Lung (tissue), 11 donors: ENCODE measurements at regions not wholly inside any gene's neighbourhood (a gene's known extent, or its start where the extent isn't known, plus 50 kb on each side); places are given as distances from the start of the nearest gene placed in this dataset.

Experiments
- ATAC-seq: fragments of 200-7000 bp; cut with Tn5 transposase; one replicate; pipeline ENCODE4 v1.9.1; 2020; ENCODE audit warnings: moderate number of reproducible peaks; ENCODE audit not compliant: insufficient read depth, low FRiP score
- DNase-seq, 3 donors: peaks; one replicate each; pipeline ENCODE4 v3.0.0-alpha.2; 2013 to 2017
- H3K27ac ChIP-seq, 2 donors: one replicate each; pipeline ENCODE4 v1.5.1; 2013; ENCODE audit warnings: mild to moderate bottlenecking in 2 of 2, moderate library complexity in 2 of 2, control low read depth in 1 of 2, inconsistent platforms in 1 of 2, low read depth in 1 of 2, low read length in 1 of 2
- H3K27me3 ChIP-seq, 3 donors: one replicate each; pipeline ENCODE4 v1.5.1; 2013; ENCODE audit warnings: low read length in 2 of 3; ENCODE audit not compliant: control insufficient read depth in 3 of 3, insufficient read depth in 3 of 3
- H3K36me3 ChIP-seq, 4 donors: one replicate each; pipeline ENCODE4 v1.5.1; 2013; ENCODE audit warnings: low read length in 4 of 4, mild to moderate bottlenecking in 1 of 4, moderate library complexity in 1 of 4; ENCODE audit not compliant: control insufficient read depth in 4 of 4, insufficient read depth in 4 of 4
- H3K4me1 ChIP-seq, 5 donors: one replicate each; pipeline ENCODE4 v1.5.1; 2013; ENCODE audit warnings: low read length in 5 of 5, mild to moderate bottlenecking in 2 of 5, moderate library complexity in 1 of 5; ENCODE audit not compliant: control insufficient read depth in 5 of 5, insufficient read depth in 5 of 5
- H3K4me3 ChIP-seq: one replicate; pipeline ENCODE4 v1.5.1; 2013; ENCODE audit warnings: mild to moderate bottlenecking, control low read depth, moderate library complexity
- H3K9ac ChIP-seq, 2 donors: one replicate each; pipeline ENCODE4 v1.5.1; 2013; ENCODE audit warnings: low read length in 2 of 2, control low read depth in 1 of 2; ENCODE audit not compliant: insufficient read depth in 1 of 2
- H3K9me3 ChIP-seq, 4 donors: one replicate each; pipeline ENCODE4 v1.5.1; 2013; ENCODE audit warnings: low read length in 3 of 4, mild to moderate bottlenecking in 1 of 4, moderate library complexity in 1 of 4; ENCODE audit not compliant: control insufficient read depth in 4 of 4, insufficient read depth in 3 of 4
- CTCF ChIP-seq: IDR thresholded peaks from 2 replicates; pipeline ENCODE4 v1.5.1; 2012; ENCODE audit warnings: mild to moderate bottlenecking; ENCODE audit errors: control extremely low read depth, extremely low read depth
- donor health status: control.
- donor health status: control.
- donor health status: Bipolar disorder and iron deficiency.
- donor health status: healthy.
- donor health status: DM: yes; HTN: yes; CAD: no.

GRCh38 chr1:31116022-31116421, 50.5 kb upstream of the PUM1 start:
- Histone ChIP-seq H3K27me3 (no peaks in the 10 kb centered on the region), H3K4me1 (peaks cover 0 to 2% (median 0%) of the 10 kb centered on the region in 5 donors), H3K9ac (no peak overlapping the region), H3K36me3 (no peaks in the 10 kb centered on the region), H3K9me3 (no peaks in the 10 kb centered on the region), H3K4me3 (no peak overlapping the region), H3K27ac (no peak overlapping the region)
- no peak for TF ChIP-seq CTCF
- ATAC-seq (no peak), DNase-seq (no peak)
